Effector memory CD8-positive, alpha-beta T cell (primary cell): ENCODE measurements at regions not wholly inside any gene's neighbourhood (a gene's known extent, or its start where the extent isn't known, plus 50 kb on each side); places are given as distances from the start of the nearest gene placed in this dataset.
"Not testable (repeated sequence)": the region's sequence is repeated elsewhere in the genome, so short reads cannot be mapped to it uniquely, and the experiment has no call there.

ENCODE experiments used
- ATAC-seq: fragments of 150-1000 bp; cut with Tn5 transposase; replicated peaks from 2 replicates; pipeline ENCODE4 v1.10.0; 2021; ENCODE audit warnings: mild to moderate bottlenecking, moderate library complexity
- DNase-seq, 3 experiments: peaks; one replicate each; pipeline ENCODE4 v3.0.0; 2021
- H3K27ac Mint-ChIP-seq, 2 donors: one replicate each; pipeline ENCODE4 v1.8.0; 2022; ENCODE audit warnings: mild to moderate bottlenecking in 2 of 2, mixed read lengths in 2 of 2, moderate library complexity in 2 of 2
- H3K27me3 Mint-ChIP-seq, 2 donors: one replicate each; pipeline ENCODE4 v1.8.0; 2022; ENCODE audit warnings: mixed read lengths in 2 of 2
- H3K36me3 Mint-ChIP-seq: one replicate; pipeline ENCODE4 v1.8.0; 2022; ENCODE audit warnings: mild to moderate bottlenecking, moderate library complexity, mixed read lengths; ENCODE audit not compliant: insufficient read depth
- H3K4me1 Mint-ChIP-seq, 2 donors: one replicate each; pipeline ENCODE4 v1.8.0; 2022; ENCODE audit warnings: low read depth in 2 of 2, mixed read lengths in 2 of 2
- H3K4me3 Mint-ChIP-seq, 2 donors: one replicate each; pipeline ENCODE4 v1.8.0; 2022; ENCODE audit warnings: mild to moderate bottlenecking in 2 of 2, mixed read lengths in 2 of 2, moderate library complexity in 2 of 2
- H3K9me3 Mint-ChIP-seq, 2 donors: one replicate each; pipeline ENCODE4 v1.8.0; 2022; ENCODE audit warnings: mixed read lengths in 2 of 2

DNA sequence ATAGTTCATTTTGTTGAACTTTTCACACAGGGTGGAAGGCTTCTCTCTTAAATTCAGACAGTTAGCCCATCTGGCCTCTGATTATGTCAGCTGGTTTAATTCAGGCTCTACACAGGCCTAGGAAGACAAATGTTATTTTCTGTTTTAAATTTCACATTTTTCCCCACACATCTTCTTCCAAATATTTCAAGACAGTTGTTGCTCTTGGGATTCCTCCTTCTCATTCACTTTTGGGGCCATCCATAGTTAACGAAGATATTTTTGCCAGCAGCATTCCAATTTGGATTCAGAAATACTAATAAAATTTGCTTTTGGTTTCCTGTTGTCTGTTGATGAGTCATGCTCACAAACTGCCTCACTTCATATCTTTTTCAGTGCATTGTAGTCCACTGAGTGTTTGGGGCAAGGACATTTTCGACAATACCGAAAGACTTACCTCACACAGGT, 475.4 kb downstream of the DMAC1 start:
- H3K27me3 Mint-ChIP-seq, result peaks cover 0 to 2% of the 10 kb centered on the region in 2 donors
- H3K4me1 Mint-ChIP-seq, result no peaks in the 10 kb centered on the region
- H3K36me3 Mint-ChIP-seq, result no peaks in the 10 kb centered on the region
- no peak for ATAC-seq
- no peak overlapping the region for H3K27ac Mint-ChIP-seq
- no peak overlapping the region for H3K4me3 Mint-ChIP-seq
- H3K9me3 Mint-ChIP-seq, result no peaks in the 10 kb centered on the region
- no peak for DNase-seq

DNA sequence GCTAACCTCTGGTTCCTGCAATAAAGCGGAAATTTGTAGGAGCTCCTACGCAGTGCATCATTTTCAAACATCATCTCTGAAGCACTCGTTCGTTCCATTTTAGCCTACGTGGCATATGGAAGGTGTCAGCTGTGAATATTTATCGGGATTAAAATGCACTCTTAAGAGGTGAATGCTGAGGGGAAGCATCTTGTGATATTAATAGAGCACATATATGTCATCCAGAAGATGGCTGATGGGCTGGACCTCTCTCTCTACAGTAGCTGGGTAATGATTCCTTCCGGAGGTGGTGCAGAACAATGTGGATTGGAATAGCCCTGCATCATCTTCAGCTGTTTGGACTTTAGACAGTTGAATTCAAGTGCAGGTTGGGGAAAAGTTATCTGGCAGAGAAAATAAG, 478.7 kb downstream of the DMAC1 start:
- no peak for DNase-seq
- Mint-ChIP-seq H3K4me3 (no peak overlapping the region), H3K36me3 (no peaks in the 10 kb centered on the region), H3K4me1 (no peaks in the 10 kb centered on the region), H3K27ac (no peak overlapping the region), H3K27me3 (peaks cover 0 to 25% of the 10 kb centered on the region in 2 donors), H3K9me3 (no peaks in the 10 kb centered on the region)
- no peak for ATAC-seq

DNA sequence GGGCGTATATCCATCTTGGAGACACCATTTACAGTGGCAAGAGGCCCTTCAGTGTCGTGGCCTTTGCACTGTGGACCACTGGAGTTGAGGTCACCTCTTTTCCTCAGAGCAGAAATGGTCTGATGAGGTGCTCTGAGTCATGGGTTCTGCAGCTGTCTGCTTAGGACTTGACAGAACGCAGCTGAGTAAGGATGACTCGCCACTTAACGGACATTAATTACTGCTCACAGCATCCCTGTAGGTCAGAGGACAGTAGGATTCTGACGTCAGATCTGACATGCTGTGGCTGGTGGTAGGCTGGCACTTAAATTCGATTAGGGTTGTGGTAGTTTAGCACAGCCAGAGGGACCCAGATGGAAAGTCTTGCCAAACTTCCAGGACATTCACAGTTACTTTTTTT, 479.4 kb downstream of the DMAC1 start:
- Mint-ChIP-seq H3K27ac (no peak overlapping the region), H3K9me3 (peaks cover 3 to 6% of the 10 kb centered on the region in 2 donors), H3K27me3 (peaks cover 0 to 25% of the 10 kb centered on the region in 2 donors), H3K4me1 (no peaks in the 10 kb centered on the region), H3K36me3 (no peaks in the 10 kb centered on the region), H3K4me3 (no peak overlapping the region)
- ATAC-seq (no peak), DNase-seq (no peak)

DNA sequence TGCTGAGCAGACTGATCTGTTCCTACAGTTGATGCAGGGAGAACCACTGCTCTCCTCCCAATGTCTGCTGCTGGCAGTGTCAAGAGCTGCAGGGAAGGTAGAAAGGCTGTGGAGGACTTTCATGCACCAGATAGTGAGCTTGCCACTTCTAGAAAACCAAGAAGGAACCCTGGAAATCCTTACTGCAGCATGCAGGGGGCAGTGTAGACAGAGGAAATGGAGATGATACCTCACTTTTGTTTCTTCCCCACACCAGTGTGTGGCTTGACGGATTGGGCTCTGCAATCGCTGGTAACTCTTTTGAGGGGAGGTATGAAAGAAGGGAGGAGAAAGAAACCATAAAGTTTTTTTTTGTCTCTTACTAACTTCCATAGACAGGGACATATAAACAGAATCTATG, 480.7 kb downstream of the DMAC1 start:
- H3K36me3 Mint-ChIP-seq, result no peaks in the 10 kb centered on the region
- no peaks in the 10 kb centered on the region for H3K4me1 Mint-ChIP-seq
- H3K9me3 Mint-ChIP-seq, result peaks cover 4 to 13% of the 10 kb centered on the region in 2 donors
- DNase-seq (no peak), ATAC-seq (no peak)
- peaks cover 0 to 25% of the 10 kb centered on the region in 2 donors for H3K27me3 Mint-ChIP-seq
- H3K4me3 Mint-ChIP-seq, result no peak overlapping the region
- no peak overlapping the region for H3K27ac Mint-ChIP-seq

DNA sequence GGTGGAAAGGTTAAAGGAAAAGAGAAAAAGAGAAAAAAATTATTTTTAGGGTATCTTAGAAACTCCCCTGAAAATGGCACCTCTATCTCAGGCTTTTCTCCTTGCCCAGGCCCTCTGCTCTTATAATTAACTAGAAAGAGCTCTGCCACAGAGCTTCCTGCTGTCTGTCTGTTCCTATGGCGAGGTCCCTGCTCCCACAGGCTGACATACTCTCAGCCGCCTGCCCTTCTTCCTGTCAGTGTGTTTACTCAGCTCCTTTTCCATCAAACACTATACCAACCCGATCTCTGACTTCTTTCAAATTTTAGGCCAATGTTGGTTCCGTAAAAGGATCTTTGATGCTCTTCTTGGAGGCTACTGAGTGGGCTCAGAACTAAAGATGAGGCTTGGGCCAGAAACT, 482.6 kb downstream of the DMAC1 start:
- Mint-ChIP-seq H3K36me3 (no peaks in the 10 kb centered on the region), H3K27me3 (peaks cover 0 to 25% of the 10 kb centered on the region in 2 donors), H3K4me1 (no peaks in the 10 kb centered on the region), H3K27ac (no peak overlapping the region), H3K9me3 (peaks cover 9 to 25% of the 10 kb centered on the region in 2 donors), H3K4me3 (no peak overlapping the region)
- ATAC-seq (no peak), DNase-seq (no peak)

DNA sequence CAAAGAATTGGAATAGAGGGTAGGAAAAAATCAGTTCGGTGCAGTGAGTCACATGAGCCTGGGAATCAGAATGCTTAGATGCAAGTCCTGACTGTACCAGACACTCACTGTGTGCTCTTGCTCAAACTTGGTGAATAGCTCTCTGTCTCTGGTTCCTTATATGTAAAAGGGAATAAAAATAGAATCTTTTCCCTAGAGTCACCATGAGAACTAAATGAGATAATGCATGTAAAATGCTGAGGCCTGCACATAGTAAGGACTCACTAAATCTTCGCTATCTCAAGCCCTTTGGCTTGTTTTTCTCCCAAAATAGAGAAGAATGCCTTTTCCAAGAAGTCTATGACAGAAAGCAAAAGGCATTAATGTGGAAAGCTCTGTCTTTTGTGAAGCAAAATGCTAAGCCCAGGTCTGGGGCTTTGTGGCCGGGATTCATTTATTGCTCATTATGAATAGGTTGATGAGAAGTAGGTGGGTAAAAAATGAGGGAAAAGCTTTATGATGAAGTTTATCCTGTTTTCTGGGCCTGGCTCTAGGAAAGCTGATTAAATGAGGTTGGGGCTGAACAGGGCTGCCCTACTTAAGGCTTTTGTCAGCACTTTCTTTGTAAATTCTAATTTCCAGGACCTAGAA, 483.3 kb downstream of the DMAC1 start:
- no peak overlapping the region for H3K27ac Mint-ChIP-seq
- no peak overlapping the region for H3K4me3 Mint-ChIP-seq
- no peak for ATAC-seq
- H3K9me3 Mint-ChIP-seq, result peaks cover 9 to 27% of the 10 kb centered on the region in 2 donors
- H3K27me3 Mint-ChIP-seq, result peaks cover 0 to 25% of the 10 kb centered on the region in 2 donors
- H3K36me3 Mint-ChIP-seq, result no peaks in the 10 kb centered on the region
- no peaks in the 10 kb centered on the region for H3K4me1 Mint-ChIP-seq
- no peak for DNase-seq

DNA sequence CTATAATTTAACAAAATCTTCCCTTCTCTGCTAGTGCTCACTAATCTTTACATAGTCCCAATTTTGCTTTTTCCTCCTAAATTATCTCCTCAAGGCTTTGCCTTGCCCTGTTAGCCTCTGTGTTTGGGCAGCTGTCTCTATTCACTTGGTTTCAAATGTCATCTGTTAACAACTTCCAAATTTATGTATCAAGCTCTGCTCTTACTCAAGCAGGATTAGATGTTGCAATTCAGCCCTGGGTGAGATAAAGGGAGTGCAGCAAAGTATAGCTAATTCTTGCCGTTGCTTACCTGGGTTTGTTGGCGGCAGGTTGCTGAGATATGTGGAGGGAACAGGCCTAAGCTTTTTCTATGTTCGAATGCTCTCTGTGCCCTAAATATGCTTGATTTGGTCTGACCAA, 483.8 kb downstream of the DMAC1 start:
- H3K4me1 Mint-ChIP-seq, result no peaks in the 10 kb centered on the region
- H3K27ac Mint-ChIP-seq, result no peak overlapping the region
- no peak overlapping the region for H3K4me3 Mint-ChIP-seq
- no peak for DNase-seq
- no peak for ATAC-seq
- H3K27me3 Mint-ChIP-seq, result peaks cover 0 to 25% of the 10 kb centered on the region in 2 donors
- H3K36me3 Mint-ChIP-seq, result no peaks in the 10 kb centered on the region
- H3K9me3 Mint-ChIP-seq, result peaks cover 12 to 32% of the 10 kb centered on the region in 2 donors

DNA sequence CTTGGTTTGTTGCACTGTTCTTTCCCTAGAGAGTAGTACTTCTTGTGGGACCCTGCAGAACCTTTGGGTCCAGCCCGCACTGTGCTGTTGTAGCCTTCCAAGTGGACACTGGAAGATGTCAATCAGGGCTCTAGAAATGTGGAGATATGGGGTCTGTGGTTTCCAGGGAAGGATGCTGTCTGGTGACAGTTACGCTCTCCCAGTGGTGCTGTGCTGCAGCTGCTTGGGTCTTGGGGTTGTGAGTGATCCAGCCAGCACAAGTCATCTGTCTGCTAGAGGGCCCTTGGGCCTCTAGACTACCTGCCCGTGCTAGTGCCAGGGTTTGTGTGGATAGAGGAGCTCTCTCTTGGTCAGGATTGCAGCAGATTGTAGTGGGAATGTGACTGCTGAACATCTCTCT, 484.5 kb downstream of the DMAC1 start:
- H3K4me3 Mint-ChIP-seq, result no peak overlapping the region
- peaks cover 0 to 25% of the 10 kb centered on the region in 2 donors for H3K27me3 Mint-ChIP-seq
- H3K9me3 Mint-ChIP-seq, result peaks cover 12 to 33% of the 10 kb centered on the region in 2 donors
- no peak overlapping the region for H3K27ac Mint-ChIP-seq
- H3K4me1 Mint-ChIP-seq, result no peaks in the 10 kb centered on the region
- H3K36me3 Mint-ChIP-seq, result no peaks in the 10 kb centered on the region
- DNase-seq (no peak), ATAC-seq (no peak)

DNA sequence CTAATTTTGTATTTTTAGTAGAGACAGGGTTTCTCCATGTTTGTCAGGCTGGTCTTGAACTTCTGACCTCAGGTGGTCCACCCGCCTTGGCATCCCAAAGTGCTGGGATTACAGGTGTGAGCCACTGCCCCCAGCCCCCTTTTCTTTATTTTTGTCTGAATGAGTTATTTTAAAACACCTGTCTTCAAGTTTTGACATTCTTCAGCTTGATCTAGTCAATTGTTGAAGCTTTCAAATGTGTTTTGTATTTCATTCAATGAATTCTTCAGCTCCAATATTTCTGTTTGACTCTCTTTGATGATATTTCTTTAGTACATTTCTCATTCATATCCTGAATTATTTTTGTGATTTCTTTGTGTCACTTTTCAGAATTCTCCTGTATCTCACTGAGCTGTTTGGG, 486.2 kb downstream of the DMAC1 start:
- H3K9me3 Mint-ChIP-seq, result peaks cover 15 to 33% of the 10 kb centered on the region in 2 donors
- no peak for ATAC-seq
- no peak for DNase-seq
- no peaks in the 10 kb centered on the region for H3K36me3 Mint-ChIP-seq
- H3K27me3 Mint-ChIP-seq, result peaks cover 0 to 15% of the 10 kb centered on the region in 2 donors
- no peak overlapping the region for H3K27ac Mint-ChIP-seq
- H3K4me1 Mint-ChIP-seq, result no peaks in the 10 kb centered on the region
- H3K4me3 Mint-ChIP-seq, result no peak overlapping the region

DNA sequence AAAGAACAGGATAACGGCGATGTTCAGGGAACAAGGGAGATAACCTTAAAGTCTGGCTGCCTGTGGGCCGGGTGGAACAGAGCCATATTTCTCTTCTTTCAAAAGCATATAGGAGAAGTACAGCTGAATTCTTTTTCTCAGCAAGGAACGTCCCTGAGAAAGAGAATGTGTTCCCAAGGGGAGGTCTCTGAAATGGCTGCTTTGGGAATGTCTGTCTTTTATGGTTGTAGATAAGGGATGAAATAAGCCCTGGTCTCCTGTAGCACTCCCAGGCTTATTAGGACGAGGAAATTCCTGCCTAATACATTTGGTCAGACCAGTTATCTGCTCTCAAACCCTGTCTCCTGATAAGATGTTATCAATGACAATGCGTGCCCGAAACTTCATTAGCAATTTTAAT, 490.5 kb downstream of the DMAC1 start:
- not testable (repeated sequence) for H3K27ac Mint-ChIP-seq, H3K36me3 Mint-ChIP-seq, H3K4me1 Mint-ChIP-seq, DNase-seq, H3K4me3 Mint-ChIP-seq, ATAC-seq
- peaks cover 11 to 22% of the 10 kb centered on the region in 2 donors for H3K9me3 Mint-ChIP-seq
- H3K27me3 Mint-ChIP-seq, result peaks cover 0 to 15% of the 10 kb centered on the region in 2 donors

DNA sequence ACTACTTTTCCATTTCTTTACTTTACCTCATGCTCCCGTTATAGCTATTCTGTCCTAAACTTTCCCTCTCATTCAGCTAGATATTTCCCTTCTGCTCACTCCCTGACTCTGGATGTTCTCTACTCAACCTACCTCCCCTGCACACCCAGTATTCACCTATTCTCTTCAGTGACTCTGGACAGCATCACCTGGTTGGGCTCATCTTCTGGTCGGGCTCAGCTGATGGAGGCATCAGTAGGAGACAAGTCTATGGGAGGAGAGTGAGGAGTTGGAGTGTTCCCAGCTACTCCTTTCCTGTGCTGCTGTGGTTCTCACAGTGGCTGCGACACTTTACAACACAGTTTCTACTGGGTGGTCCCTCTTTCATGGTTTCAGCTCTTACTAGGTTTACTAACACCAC, 493.9 kb downstream of the DMAC1 start:
- DNase-seq (no peak), ATAC-seq (no peak)
- no peaks in the 10 kb centered on the region for H3K36me3 Mint-ChIP-seq
- peaks cover 0 to 28% of the 10 kb centered on the region in 2 donors for H3K27me3 Mint-ChIP-seq
- H3K4me3 Mint-ChIP-seq, result no peak overlapping the region
- H3K4me1 Mint-ChIP-seq, result no peaks in the 10 kb centered on the region
- H3K9me3 Mint-ChIP-seq, result peaks cover under 1 to 3% of the 10 kb centered on the region in 2 donors
- H3K27ac Mint-ChIP-seq, result no peak overlapping the region

DNA sequence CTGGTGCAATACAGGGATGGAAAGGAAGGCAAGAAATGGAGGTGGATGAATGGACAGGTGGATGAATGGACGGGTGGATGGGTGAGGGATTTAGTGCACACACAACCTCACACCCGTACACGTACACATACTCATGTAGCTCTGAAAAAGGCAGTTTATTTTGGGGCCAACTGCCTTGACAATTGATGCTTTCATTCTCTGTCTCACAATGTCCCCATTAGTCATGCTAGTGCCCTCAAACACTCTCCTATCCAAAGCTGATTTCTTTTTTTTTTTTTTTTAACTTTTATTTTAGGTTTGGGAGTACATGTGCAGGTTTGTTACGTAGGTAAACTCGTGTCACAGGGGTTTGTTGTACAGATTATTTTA, 495.0 kb downstream of the DMAC1 start:
- Mint-ChIP-seq H3K36me3 (no peaks in the 10 kb centered on the region), H3K4me3 (no peak overlapping the region), H3K9me3 (peaks cover 0 to 3% of the 10 kb centered on the region in 2 donors), H3K27me3 (peaks cover 0 to 28% of the 10 kb centered on the region in 2 donors), H3K4me1 (no peaks in the 10 kb centered on the region), H3K27ac (no peak overlapping the region)
- ATAC-seq (no peak), DNase-seq (no peak)

DNA sequence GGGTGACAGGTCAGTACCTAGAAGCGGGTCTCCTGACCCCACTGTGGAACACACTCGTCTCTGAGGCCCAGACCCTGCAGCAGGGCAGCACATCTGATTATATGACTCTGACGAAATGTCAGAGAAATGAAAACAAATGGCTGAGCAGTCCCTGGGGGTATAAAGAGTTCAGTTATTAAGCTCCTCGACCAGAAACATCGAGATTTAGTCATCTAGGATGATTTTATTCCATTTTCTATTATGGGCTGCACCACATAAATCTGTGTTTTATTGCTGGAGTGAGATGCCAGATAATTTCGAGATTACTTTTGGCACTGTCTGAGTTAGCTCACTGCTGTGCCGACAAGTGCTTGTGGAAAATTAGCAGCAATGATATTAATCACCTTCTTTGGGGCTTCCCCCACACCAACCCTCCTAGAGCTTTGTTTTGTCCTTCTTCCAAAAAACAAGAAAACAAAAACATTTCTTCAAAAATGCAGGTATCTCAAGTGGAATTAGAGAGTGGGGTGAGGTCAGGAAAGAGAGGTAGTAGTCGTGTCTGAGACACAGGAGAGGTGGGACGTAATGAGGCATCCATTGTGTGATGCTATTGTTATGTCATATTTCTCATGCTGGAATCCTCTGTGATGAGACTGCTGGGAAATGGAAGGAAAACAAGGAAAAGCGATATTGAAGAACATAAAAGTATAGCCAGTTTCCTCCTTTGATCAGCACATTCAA, 495.5 kb downstream of the DMAC1 start:
- ATAC-seq (no peak), DNase-seq (no peak)
- H3K27me3 Mint-ChIP-seq, result peaks cover 0 to 28% of the 10 kb centered on the region in 2 donors
- H3K27ac Mint-ChIP-seq, result no peak overlapping the region
- no peaks in the 10 kb centered on the region for H3K4me1 Mint-ChIP-seq
- no peaks in the 10 kb centered on the region for H3K36me3 Mint-ChIP-seq
- H3K9me3 Mint-ChIP-seq, result no peaks in the 10 kb centered on the region
- no peak overlapping the region for H3K4me3 Mint-ChIP-seq

DNA sequence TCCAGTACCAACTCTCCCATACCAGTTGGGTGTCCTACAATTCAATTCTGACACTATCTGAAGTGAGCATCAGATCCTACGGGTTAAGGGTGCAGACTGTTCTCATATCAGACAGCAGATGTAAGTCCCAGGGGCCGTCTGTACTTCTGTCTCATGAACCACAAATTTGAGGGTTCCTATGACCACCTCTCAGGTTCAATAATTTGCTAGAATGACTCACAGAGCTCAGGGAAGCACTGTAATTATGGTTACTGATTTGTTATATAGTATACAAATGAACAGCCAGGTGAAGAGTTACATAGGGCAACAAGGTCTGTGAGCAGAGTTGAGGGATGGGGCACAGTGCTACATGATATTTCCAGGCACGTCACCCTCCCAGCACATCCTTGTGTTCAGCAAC, 499.1 kb downstream of the DMAC1 start:
- ATAC-seq, result no peak
- Mint-ChIP-seq H3K4me1 (no peaks in the 10 kb centered on the region), H3K4me3 (no peak overlapping the region), H3K9me3 (peaks cover 0 to 6% of the 10 kb centered on the region in 2 donors), H3K27ac (no peak overlapping the region), H3K27me3 (peaks cover 12 to 28% of the 10 kb centered on the region in 2 donors), H3K36me3 (no peaks in the 10 kb centered on the region)
- DNase-seq, result no peak
